Ishikawa (cell line): ENCODE measurements at regions not wholly inside any gene's neighbourhood (a gene's known extent, or its start where the extent isn't known, plus 50 kb on each side); places are given as distances from the start of the nearest gene placed in this dataset.

Experiments used
- CEBPB ChIP-seq: IDR thresholded peaks from 2 replicates; pipeline ENCODE4 v1.6.1; 2012
- EGR1 ChIP-seq: IDR thresholded peaks from 2 replicates; pipeline ENCODE4 v1.6.1; 2012
- EP300 ChIP-seq: IDR thresholded peaks from 2 replicates; pipeline ENCODE4 v1.6.1; 2012; ENCODE audit warnings: borderline replicate concordance
- FOXM1 ChIP-seq: IDR thresholded peaks from 2 replicates; pipeline ENCODE4 v1.6.1; 2012; ENCODE audit warnings: low read depth, borderline replicate concordance
- MAX ChIP-seq: IDR thresholded peaks from 2 replicates; pipeline ENCODE4 v1.6.1; 2012
- TAF1 ChIP-seq: IDR thresholded peaks from 2 replicates; pipeline ENCODE4 v1.6.1; 2012; ENCODE audit warnings: low read depth, mild to moderate bottlenecking
- TCF12 ChIP-seq: IDR thresholded peaks from 2 replicates; pipeline ENCODE4 v1.6.1; 2012; ENCODE audit warnings: low read depth
- USF1 ChIP-seq: IDR thresholded peaks from 2 replicates; pipeline ENCODE4 v1.6.1; 2012
- YY1 ChIP-seq: IDR thresholded peaks from 2 replicates; pipeline ENCODE4 v1.6.1; 2012; ENCODE audit warnings: low read depth

GRCh38 chr18:65343571-65343970, 407.2 kb upstream of the CDH7 start:
- TF ChIP-seq CEBPB (no peak), FOXM1 (no peak), EP300 (no peak), YY1 (no peak), EGR1 (no peak), TCF12 (no peak), TAF1 (no peak), USF1 (no peak), MAX (no peak)
